Right atrium auricular region (tissue), 2 donors: ENCODE measurements at regions not wholly inside any gene's neighbourhood (a gene's known extent, or its start where the extent isn't known, plus 50 kb on each side); places are given as distances from the start of the nearest gene placed in this dataset.

Experiments used
- DNase-seq: peaks from one replicate; pipeline ENCODE4 v3.0.0-alpha.2; 2019; ENCODE audit warnings: low spot score
- H3K27ac ChIP-seq, 2 donors: fragments of 200-600 bp; sonication (generic); 1 replicate in 1 of 2; 2 replicates in 1 of 2; pipeline ENCODE4 v1.5.1; 2016 to 2019
- H3K27me3 ChIP-seq, 2 donors: fragments of 200-600 bp; sonication (generic); one replicate each; pipeline versions ENCODE4 v1.5.1 to v1.6.0; 2017 to 2019
- H3K36me3 ChIP-seq: fragments of 200-600 bp; sonication (generic); one replicate; pipeline ENCODE4 v1.5.1; 2016
- H3K4me1 ChIP-seq, 2 donors: fragments of 200-600 bp; sonication (generic); one replicate each; pipeline versions ENCODE4 v1.5.1 to v1.6.0; 2017 to 2019
- H3K4me3 ChIP-seq, 2 donors: fragments of 200-600 bp; sonication (generic); 1 replicate in 1 of 2; 2 replicates in 1 of 2; pipeline ENCODE4 v1.5.1; 2017 to 2019; ENCODE audit warnings: mild to moderate bottlenecking in 1 of 2, moderate library complexity in 1 of 2
- H3K9me3 ChIP-seq, 2 donors: fragments of 200-600 bp; sonication (generic); one replicate each; pipeline ENCODE4 v1.5.1; 2019
- TF ChIP-seq, protein P1 (sequence below), 2 donors: fragments of 200-600 bp; sonication (generic); IDR thresholded peaks; one replicate each; pipeline ENCODE4 v1.5.1; 2019; ENCODE audit warnings: antibody characterized with exemption in 2 of 2

DNA sequence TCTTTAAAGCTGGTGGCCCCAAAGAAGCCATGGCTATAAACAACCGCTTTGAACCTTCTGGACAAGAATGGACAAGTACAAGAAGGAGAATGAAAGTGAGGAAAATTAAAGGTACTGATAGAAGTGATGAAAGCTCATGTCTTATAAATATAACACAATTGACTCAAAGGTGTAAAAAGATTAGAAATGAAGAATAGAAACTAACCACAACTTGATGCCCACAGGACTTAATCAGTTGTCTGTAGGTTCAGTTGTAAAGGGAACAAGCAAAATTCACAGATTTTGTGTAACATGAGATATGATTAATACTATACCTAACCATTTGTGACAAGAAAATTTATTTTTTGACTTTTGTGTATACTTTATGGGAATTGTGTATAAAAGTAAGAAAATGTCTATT is 135.7 kb downstream of the NUP35 start:
- DNase-seq = no peak
- no peaks in the 10 kb centered on the region for H3K9me3 ChIP-seq
- H3K27ac ChIP-seq = no peak overlapping the region
- TF ChIP-seq, protein P1, sequence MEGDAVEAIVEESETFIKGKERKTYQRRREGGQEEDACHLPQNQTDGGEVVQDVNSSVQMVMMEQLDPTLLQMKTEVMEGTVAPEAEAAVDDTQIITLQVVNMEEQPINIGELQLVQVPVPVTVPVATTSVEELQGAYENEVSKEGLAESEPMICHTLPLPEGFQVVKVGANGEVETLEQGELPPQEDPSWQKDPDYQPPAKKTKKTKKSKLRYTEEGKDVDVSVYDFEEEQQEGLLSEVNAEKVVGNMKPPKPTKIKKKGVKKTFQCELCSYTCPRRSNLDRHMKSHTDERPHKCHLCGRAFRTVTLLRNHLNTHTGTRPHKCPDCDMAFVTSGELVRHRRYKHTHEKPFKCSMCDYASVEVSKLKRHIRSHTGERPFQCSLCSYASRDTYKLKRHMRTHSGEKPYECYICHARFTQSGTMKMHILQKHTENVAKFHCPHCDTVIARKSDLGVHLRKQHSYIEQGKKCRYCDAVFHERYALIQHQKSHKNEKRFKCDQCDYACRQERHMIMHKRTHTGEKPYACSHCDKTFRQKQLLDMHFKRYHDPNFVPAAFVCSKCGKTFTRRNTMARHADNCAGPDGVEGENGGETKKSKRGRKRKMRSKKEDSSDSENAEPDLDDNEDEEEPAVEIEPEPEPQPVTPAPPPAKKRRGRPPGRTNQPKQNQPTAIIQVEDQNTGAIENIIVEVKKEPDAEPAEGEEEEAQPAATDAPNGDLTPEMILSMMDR (IDR thresholded peaks at IDR 0.05) = no peak
- H3K27me3 ChIP-seq = no peaks in the 10 kb centered on the region
- no peak overlapping the region for H3K4me3 ChIP-seq
- no peaks in the 10 kb centered on the region for H3K36me3 ChIP-seq
- H3K4me1 ChIP-seq = no peaks in the 10 kb centered on the region

DNA sequence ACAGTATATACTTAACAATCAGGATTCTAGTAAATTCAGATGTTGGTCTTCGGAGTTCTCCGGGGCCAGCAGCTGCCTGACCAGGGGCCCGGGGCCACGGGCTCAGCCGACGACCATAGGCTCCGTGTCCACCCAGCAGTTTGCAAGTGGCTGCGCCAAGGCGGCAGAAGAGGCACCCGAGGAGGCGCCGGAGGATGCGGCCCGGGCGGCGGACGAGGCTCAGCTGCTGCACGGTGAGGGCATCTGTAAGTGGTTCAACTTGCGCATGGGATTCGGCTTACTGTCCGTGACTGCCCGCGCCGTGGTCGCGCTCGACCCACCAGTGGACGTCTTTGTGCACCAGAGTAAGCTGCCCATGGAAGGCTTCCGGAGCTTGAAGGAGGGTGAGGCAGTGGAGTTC is 136.3 kb downstream of the NUP35 start:
- Histone ChIP-seq H3K36me3 (no peaks in the 10 kb centered on the region), H3K9me3 (no peaks in the 10 kb centered on the region), H3K4me1 (no peaks in the 10 kb centered on the region), H3K27me3 (no peaks in the 10 kb centered on the region), H3K4me3 (no peak overlapping the region), H3K27ac (no peak overlapping the region)
- no peak for DNase-seq
- TF ChIP-seq, protein P1 (IDR thresholded peaks at IDR 0.05) = no peak

DNA sequence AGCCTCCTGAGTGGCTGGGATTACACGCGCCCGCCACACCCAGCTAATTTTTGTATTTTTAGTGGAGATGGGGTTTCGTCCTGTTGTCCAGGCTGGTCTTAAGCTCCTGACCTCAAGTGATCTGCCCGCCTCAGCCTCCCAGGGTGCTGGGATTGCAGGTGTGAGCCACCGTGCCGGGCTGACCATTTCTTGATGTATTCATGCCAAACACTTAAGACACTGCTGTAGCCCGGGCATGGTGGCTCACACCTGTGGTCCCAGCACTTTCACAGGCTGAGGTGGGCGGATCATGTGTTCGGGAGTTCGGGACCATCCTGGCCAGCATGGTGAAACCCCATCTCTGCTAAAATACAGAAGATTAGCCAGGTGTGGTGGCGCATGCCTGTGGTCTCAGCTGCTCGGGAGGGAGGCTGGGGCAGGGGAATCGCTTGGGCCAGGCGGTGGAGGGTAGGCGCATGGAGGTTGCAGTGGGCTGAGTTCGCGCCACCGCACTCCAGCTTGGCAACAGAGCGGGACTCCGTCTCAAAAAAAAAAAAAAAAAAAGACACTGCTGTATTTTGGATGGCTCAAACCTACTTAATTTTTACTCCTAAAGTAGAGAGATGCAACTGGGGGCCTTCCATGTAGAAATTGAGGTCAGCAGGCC is 140.8 kb downstream of the NUP35 start:
- H3K9me3 ChIP-seq = no peaks in the 10 kb centered on the region
- no peak overlapping the region for H3K4me3 ChIP-seq
- DNase-seq = no peak
- TF ChIP-seq, protein P1 (IDR thresholded peaks at IDR 0.05) = no peak
- H3K27me3 ChIP-seq = no peaks in the 10 kb centered on the region
- no peaks in the 10 kb centered on the region for H3K36me3 ChIP-seq
- no peak overlapping the region for H3K27ac ChIP-seq
- no peaks in the 10 kb centered on the region for H3K4me1 ChIP-seq

DNA sequence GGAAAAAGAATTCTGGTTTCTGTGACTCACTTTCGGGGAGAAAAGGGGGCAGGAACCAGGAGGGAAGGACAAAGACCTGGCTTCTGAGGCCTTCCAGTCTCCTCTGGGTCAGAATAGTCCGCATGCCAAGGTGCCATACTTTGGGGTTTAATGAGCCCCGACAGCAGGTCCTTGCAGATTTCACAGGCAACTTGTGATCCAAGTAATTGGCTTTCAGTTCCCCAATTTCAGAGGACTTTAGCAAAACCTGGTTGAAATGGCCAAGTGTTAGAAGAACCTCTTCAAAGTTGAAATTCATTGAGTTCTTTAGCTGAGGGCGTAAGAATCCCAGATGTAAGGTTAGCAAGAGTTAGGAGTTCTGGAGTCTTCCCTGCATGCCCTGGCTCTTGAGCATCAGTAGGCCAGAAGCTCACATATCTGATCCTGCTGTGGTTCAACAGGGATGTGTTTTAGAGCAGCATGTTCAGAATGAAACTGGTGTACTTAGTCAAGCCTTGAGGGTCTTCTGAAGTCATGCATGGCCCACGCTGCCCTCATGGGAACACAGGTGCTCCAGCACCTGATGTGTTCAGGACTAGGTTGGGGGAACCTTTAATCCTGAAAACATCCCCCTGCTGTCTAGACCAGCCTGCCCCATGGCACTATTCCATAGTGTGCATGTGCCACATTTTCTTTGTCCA is 143.0 kb downstream of the NUP35 start:
- no peak for DNase-seq

DNA sequence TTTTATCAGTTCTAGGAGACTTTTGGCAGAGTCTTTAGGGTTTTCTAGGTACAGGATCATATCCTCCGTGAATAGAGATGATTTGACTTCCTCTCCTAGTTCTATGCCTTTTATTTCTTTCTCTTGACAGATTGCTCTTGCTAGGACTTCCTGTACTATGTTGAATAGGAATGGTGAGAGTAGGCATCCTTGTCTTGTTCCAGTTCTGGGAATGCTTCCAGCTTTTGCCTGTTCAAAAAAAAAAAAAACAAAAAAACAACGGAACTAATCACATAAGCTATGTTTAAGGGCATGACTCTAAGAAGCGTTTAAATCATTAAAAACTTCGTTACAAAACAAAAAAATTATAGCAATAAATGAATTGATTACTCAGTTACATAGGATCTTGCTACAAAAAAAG is 145.7 kb downstream of the NUP35 start:
- no peak overlapping the region for H3K27ac ChIP-seq
- TF ChIP-seq, protein P1 (IDR thresholded peaks at IDR 0.05) = no peak
- H3K4me1 ChIP-seq = no peaks in the 10 kb centered on the region

More for the DNA sequence above, 143.0 kb downstream of the NUP35 start:
- TF ChIP-seq, protein P1 (IDR thresholded peaks at IDR 0.05) = no peak
- Histone ChIP-seq H3K9me3 (no peaks in the 10 kb centered on the region), H3K4me1 (no peaks in the 10 kb centered on the region), H3K27me3 (no peaks in the 10 kb centered on the region), H3K27ac (no peak overlapping the region), H3K36me3 (no peaks in the 10 kb centered on the region), H3K4me3 (no peak overlapping the region)

More for the DNA sequence above, 145.7 kb downstream of the NUP35 start:
- H3K9me3 ChIP-seq = no peaks in the 10 kb centered on the region
- H3K36me3 ChIP-seq = no peaks in the 10 kb centered on the region
- no peaks in the 10 kb centered on the region for H3K27me3 ChIP-seq
- H3K4me3 ChIP-seq = no peak overlapping the region
- no peak for DNase-seq
